AG04450 (cell line): ENCODE measurements at regions not wholly inside any gene's neighbourhood (a gene's known extent, or its start where the extent isn't known, plus 50 kb on each side); places are given as distances from the start of the nearest gene placed in this dataset.

ENCODE experiments used
- CTCF ChIA-PET: fragments of 300-600, 350-600 bp; formaldehyde crosslinking; extraction: SDS; loops from one replicate; lab custom pipeline; 2022; ENCODE audit warnings: antibody characterized with exemption, inconsistent platforms; lab: Charles Lee
- POLR2A ChIA-PET: fragments of 350-600 bp; formaldehyde crosslinking; extraction: SDS; loops from one replicate; lab custom pipeline; 2021; ENCODE audit warnings: antibody characterized with exemption, inconsistent platforms; lab: Yijun Ruan, JAX
- DNase-seq: peaks from one replicate; pipeline ENCODE4 v3.0.0-alpha.2; 2011; ENCODE audit warnings: low read depth, low spot score
- H3K27ac ChIP-seq: one replicate; pipeline ENCODE4 v1.5.1; 2012; ENCODE audit warnings: low read depth, low read length, control low read depth
- H3K27me3 ChIP-seq: one replicate; pipeline ENCODE4 v1.6.0; 2012; ENCODE audit warnings: low read length; ENCODE audit not compliant: control insufficient read depth, insufficient read depth
- H3K4me3 ChIP-seq: 2 replicates; pipeline ENCODE4 v1.5.1; 2011; ENCODE audit warnings: mild to moderate bottlenecking, low read depth, low read length, control low read depth
- H3K9me3 ChIP-seq: 2 replicates; pipeline ENCODE4 v1.5.1; 2012; ENCODE audit warnings: low read length; ENCODE audit not compliant: control insufficient read depth, insufficient read depth
- TF ChIP-seq, protein P1 (sequence below): IDR thresholded peaks from 2 replicates; pipeline ENCODE4 v1.5.1; 2011; ENCODE audit warnings: low read depth, low read length, control low read depth, inconsistent platforms

DNA sequence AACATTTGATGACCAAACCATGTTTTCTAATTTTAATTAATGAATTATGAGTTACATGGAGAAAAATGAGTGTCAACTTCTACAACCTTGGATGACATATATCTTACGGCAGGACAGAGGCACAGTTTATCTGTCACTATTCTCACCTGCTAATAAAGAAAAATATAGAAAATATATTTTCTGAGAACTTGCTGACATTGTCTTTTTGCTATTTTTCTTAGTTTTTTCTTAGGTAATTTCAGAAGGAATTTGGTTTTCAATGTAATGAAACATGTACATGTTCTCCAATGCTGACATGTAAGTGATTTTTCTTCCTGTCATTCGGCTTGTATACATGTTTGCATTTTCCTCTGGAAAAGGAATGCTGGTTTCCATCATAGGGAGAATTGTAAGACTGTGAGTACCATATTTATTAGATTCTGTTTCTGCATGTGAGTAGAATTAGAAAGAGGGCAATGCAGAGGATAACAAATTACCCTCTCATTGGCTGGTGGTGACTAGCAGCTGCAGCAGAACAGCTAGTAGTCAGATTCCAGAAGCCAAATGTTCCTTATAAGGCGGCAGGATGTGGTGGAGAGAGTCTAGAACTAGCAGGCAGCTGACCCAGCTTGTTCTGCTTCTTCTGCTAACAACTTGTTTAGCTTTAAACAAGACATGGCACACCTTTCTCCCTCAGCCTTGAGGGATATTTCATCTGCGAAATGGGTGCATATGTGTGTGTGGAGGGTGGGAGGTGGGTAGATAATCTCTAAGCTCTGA is 132.8 kb upstream of the SPACA1 start:
- CTCF ChIA-PET, result no interaction called here
- POLR2A ChIA-PET, result no interaction called here
- Histone ChIP-seq H3K9me3 (peaks cover 5% of the 10 kb centered on the region; the same call in 1 of the 2 replicates), H3K27ac (no peak overlapping the region), H3K27me3 (peaks cover 2% of the 10 kb centered on the region), H3K4me3 (no peak overlapping the region)
- DNase-seq, result no peak
- TF ChIP-seq, protein P1, sequence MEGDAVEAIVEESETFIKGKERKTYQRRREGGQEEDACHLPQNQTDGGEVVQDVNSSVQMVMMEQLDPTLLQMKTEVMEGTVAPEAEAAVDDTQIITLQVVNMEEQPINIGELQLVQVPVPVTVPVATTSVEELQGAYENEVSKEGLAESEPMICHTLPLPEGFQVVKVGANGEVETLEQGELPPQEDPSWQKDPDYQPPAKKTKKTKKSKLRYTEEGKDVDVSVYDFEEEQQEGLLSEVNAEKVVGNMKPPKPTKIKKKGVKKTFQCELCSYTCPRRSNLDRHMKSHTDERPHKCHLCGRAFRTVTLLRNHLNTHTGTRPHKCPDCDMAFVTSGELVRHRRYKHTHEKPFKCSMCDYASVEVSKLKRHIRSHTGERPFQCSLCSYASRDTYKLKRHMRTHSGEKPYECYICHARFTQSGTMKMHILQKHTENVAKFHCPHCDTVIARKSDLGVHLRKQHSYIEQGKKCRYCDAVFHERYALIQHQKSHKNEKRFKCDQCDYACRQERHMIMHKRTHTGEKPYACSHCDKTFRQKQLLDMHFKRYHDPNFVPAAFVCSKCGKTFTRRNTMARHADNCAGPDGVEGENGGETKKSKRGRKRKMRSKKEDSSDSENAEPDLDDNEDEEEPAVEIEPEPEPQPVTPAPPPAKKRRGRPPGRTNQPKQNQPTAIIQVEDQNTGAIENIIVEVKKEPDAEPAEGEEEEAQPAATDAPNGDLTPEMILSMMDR, result no peak

DNA sequence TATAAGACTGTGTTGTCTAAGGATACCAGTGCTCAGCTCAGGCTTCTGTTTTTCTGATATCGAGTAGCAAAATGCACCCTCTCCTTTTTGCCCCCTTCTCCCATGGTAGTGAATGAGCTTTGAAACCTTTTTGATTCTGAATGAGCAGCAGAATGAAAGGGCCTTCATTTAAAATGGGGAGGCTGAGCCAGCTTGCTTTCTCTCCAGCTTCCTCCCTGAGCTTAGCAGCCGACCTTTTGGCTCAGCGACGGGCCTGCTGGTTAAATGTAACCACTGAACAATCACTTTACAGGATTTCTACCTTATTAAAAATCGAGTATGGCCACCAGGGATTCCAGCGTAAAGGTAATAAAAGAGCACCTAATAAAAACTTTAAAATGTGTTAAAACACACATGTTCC is 133.7 kb upstream of the SPACA1 start:
- Histone ChIP-seq H3K27ac (no peak overlapping the region), H3K27me3 (peaks cover 2% of the 10 kb centered on the region), H3K9me3 (peaks cover 5% of the 10 kb centered on the region; the same call in 1 of the 2 replicates), H3K4me3 (no peak overlapping the region)
- ChIA-PET CTCF (interaction anchor here (1.2 kb wide), 1 partner anchor 12 kb away, joined by 3 read pairs; no protein-coding TSS in a partner anchor), POLR2A (no interaction called here)
- DNase-seq, result no peak
- TF ChIP-seq, protein P1, result no peak

DNA sequence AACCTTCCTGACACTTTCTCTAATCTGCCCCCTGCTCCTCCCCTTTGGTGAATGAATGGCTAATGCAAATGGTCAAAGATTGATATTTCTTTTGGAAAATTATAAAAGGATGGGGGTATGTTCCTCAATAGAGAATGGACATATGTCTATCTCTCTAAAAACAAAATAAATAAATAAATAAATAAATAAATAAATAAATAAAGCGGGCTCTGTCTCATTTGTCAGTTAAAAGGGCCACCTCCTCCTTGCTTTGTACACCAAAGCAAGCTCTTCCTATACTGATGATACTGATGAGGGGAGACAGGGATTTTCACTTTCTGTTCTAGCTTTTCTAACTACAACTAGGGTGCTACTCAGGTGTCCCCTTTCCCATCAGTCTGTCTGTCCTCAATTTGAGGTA is 135.5 kb upstream of the SPACA1 start:
- CTCF ChIA-PET, result no interaction called here
- DNase-seq, result no peak
- POLR2A ChIA-PET, result no interaction called here
- Histone ChIP-seq H3K27ac (no peak overlapping the region), H3K4me3 (no peak overlapping the region), H3K9me3 (peaks cover 5% of the 10 kb centered on the region; the same call in 1 of the 2 replicates), H3K27me3 (peaks cover 2% of the 10 kb centered on the region)
- TF ChIP-seq, protein P1, result no peak

DNA sequence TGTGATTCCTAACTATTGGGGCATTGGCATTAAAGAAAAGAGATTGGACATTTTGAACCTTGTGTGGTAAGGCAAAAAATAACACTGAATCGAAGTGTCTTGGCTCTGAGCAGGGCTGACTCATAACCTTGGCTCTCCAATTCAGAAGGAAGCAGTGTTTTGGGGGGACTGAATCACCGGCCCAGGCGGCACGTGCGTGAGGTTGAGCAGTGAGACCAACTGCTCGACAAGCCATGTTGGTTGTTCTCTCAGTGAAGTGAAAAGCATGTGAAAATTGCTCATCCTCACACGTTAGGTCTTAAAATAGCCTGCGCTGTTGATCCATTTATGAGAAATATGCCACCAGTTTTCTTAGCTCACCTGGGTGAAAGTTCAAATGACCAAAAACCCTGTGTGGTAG is 137.8 kb upstream of the SPACA1 start:
- H3K27ac ChIP-seq, result no peak overlapping the region
- ChIA-PET CTCF (no interaction called here), POLR2A (no interaction called here)
- peaks cover 2% of the 10 kb centered on the region for H3K27me3 ChIP-seq
- TF ChIP-seq, protein P1, result no peak
- no peak overlapping the region for H3K4me3 ChIP-seq
- no peaks in the 10 kb centered on the region for H3K9me3 ChIP-seq
- no peak for DNase-seq

DNA sequence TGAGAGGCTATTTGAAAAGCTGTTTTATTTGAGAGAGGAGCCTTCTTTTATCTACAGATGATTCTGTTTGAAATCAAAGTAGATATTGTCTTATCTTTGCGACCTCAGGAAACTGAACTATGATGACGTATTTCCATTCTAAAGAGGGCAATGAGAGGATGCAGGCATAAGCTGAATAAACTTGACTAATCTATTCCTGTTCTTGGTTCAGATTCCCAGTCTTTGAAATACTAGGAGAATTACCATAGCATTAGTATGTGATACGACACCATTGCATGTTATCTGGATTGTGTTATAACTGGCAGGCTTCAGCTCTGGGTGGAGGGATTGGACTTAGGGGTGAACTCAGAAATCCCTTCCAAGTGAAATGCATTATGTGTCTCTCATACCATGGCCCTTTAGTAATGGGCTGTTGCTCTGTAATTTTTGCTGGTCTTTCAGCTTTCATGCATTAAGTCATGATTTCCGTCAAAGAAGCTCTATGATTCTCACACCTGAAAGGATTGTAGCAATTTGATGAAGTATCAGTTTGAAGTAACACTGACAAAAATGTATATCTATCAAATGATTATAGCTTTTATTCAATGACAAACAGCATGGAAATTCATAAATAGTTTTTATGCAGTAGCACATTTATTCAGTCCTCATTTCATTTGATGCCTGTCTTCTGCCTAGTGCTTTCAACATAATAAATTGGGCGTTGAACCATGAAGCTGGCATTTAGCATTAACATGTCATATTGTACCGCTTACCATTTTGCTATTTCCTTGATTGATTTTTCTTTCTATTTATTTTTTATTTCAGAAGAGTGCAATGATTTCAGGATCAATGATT is 138.4 kb upstream of the SPACA1 start:
- TF ChIP-seq, protein P1, result no peak
- ChIA-PET POLR2A (no interaction called here), CTCF (no interaction called here)
- Histone ChIP-seq H3K27me3 (peaks cover 2% of the 10 kb centered on the region), H3K4me3 (no peak overlapping the region), H3K9me3 (no peaks in the 10 kb centered on the region), H3K27ac (no peak overlapping the region)
- DNase-seq, result no peak
